ENCODE measurements at regions not wholly inside any gene's neighbourhood (a gene's known extent, or its start where the extent isn't known, plus 50 kb on each side); places are given as distances from the start of the nearest gene placed in this dataset.

- TF ChIP-seq CTCF (IDR thresholded peaks at IDR 0.05; ENCODE audit: low read depth, low read length, poor library complexity, severe bottlenecking) = no peak
- TF ChIP-seq EZH2phosphoT487 (IDR thresholded peaks at IDR 0.05; ENCODE audit: borderline replicate concordance, low read length) = no peak
Measured at GRCh38 chr15:96553006-96553405, 222.5 kb downstream of the NR2F2 start.
